ENCODE measurements at regions not wholly inside any gene's neighbourhood (a gene's known extent, or its start where the extent isn't known, plus 50 kb on each side); places are given as distances from the start of the nearest gene placed in this dataset.

- FAIRE-seq, result no peak
Observed at GRCh38 chr11:91421641-91422040, 803.0 kb upstream of the FAT3 start.

GRCh38 chr11:91407842-91408241 is 816.8 kb upstream of the FAT3 start:
- no peak for FAIRE-seq

GRCh38 chr11:91406009-91406408 is 818.6 kb upstream of the FAT3 start:
- no peak for FAIRE-seq

GRCh38 chr11:91404344-91404743 is 820.3 kb upstream of the FAT3 start:
- no peak for FAIRE-seq

- FAIRE-seq, result no peak
Observed at GRCh38 chr11:91397134-91397468, 827.5 kb upstream of the FAT3 start.

- FAIRE-seq, result no peak
Observed at GRCh38 chr11:91396236-91397133, 828.1 kb upstream of the FAT3 start.

GRCh38 chr11:91394727-91395414 is 829.7 kb upstream of the FAT3 start:
- no peak for FAIRE-seq

- no peak for FAIRE-seq
Observed at GRCh38 chr11:91394073-91394726, 830.4 kb upstream of the FAT3 start.

- no peak for FAIRE-seq
Observed at GRCh38 chr11:91382946-91383345, 841.7 kb upstream of the FAT3 start.

GRCh38 chr11:91374794-91375193 is 849.8 kb upstream of the FAT3 start:
- FAIRE-seq, result no peak

- no peak for FAIRE-seq
Observed at GRCh38 chr11:91373497-91373896, 851.1 kb upstream of the FAT3 start.

- FAIRE-seq, result no peak
Observed at GRCh38 chr11:91366816-91367215, 857.8 kb upstream of the FAT3 start.

- no peak for FAIRE-seq
Observed at GRCh38 chr11:91365986-91366585, 858.5 kb upstream of the FAT3 start.

GRCh38 chr11:91350931-91351330 is 873.7 kb upstream of the FAT3 start:
- no peak for FAIRE-seq

GRCh38 chr11:91326751-91327150 is 897.9 kb upstream of the FAT3 start:
- FAIRE-seq, result no peak

- no peak for FAIRE-seq
Observed at GRCh38 chr11:91326280-91326679, 898.3 kb upstream of the FAT3 start.

GRCh38 chr11:91314521-91314920 is 910.1 kb upstream of the FAT3 start:
- no peak for FAIRE-seq

GRCh38 chr11:91312541-91312940 is 912.1 kb upstream of the FAT3 start:
- no peak for FAIRE-seq

- no peak for FAIRE-seq
Observed at GRCh38 chr11:91310085-91310484, 914.5 kb upstream of the FAT3 start.

- no peak for FAIRE-seq
Observed at GRCh38 chr11:91308069-91308468, 916.5 kb upstream of the FAT3 start.

GRCh38 chr11:91305402-91305801 is 919.2 kb upstream of the FAT3 start:
- no peak for FAIRE-seq

- no peak for FAIRE-seq
Observed at GRCh38 chr11:91303749-91304148, 920.9 kb upstream of the FAT3 start.

GRCh38 chr11:91299980-91300379 is 924.6 kb upstream of the FAT3 start:
- no peak for FAIRE-seq

GRCh38 chr11:91296629-91297028 is 928.0 kb upstream of the FAT3 start:
- FAIRE-seq, result no peak

Measured in TTC549 (cell line).